Sigmoid colon (tissue), 6 donors: ENCODE measurements at regions not wholly inside any gene's neighbourhood (a gene's known extent, or its start where the extent isn't known, plus 50 kb on each side); places are given as distances from the start of the nearest gene placed in this dataset.

Experiments used
- DNase-seq: peaks from one replicate; pipeline ENCODE4 v3.0.0-alpha.2; 2019
- H3K27ac ChIP-seq, 4 donors: fragments of 200-600 bp; sonication (generic); one replicate each; pipeline ENCODE4 v1.5.1; 2016 to 2019; ENCODE audit warnings: mild to moderate bottlenecking in 1 of 4
- H3K27me3 ChIP-seq, 3 donors: fragments of 200-600 bp; sonication (generic); one replicate each; pipeline ENCODE4 v1.5.1; 2019; ENCODE audit warnings: mild to moderate bottlenecking in 1 of 3
- H3K36me3 ChIP-seq, 4 donors: fragments of 200-600 bp; sonication (generic); one replicate each; pipeline ENCODE4 v1.5.1; 2016 to 2019
- H3K4me1 ChIP-seq, 4 donors: fragments of 200-600 bp; sonication (generic); one replicate each; pipeline ENCODE4 v1.5.1; 2017 to 2019
- H3K4me3 ChIP-seq, 4 donors: fragments of 200-600 bp; sonication (generic); one replicate each; pipeline ENCODE4 v1.5.1; 2017 to 2019; ENCODE audit warnings: mild to moderate bottlenecking in 2 of 4, moderate library complexity in 1 of 4
- H3K9me3 ChIP-seq, 4 donors: fragments of 200-600 bp in 3 of 4; sonication (generic) in 3 of 4; one replicate each; pipeline versions ENCODE4 v1.5.1 to v1.6.1; 2013 to 2019
- EP300 ChIP-seq, 4 donors: sonication (generic); formaldehyde crosslinking; IDR thresholded peaks; one replicate each; pipeline ENCODE4 v1.6.1; 2017; ENCODE audit warnings: antibody characterized with exemption in 4 of 4
- POLR2A ChIP-seq, 2 donors: fragments of 450-650 bp; IDR thresholded peaks; one replicate each; pipeline ENCODE4 v1.6.1; 2016; ENCODE audit warnings: antibody characterized with exemption in 2 of 2, mild to moderate bottlenecking in 2 of 2, moderate library complexity in 2 of 2
- POLR2AphosphoS5 ChIP-seq, 4 donors: sonication (generic); formaldehyde crosslinking; IDR thresholded peaks; one replicate each; pipeline ENCODE4 v1.6.1; 2017; ENCODE audit warnings: antibody characterized with exemption in 4 of 4
- whole genome bisulfite sequencing, 2 donors: extraction: QIAGEN DNeasy Blood & Tissue Kit; methylation state at CpG; one replicate each; pipeline ENCODE4 v1.1.7; 2013; 5-methylcytosine and 5-hydroxymethylcytosine counted together
- intact Hi-C: fragments of 100-400 bp; cut with DNase I; formaldehyde crosslinking; loops from one replicate; pipeline ENCODE4 v1.15.1; 2023
- TF ChIP-seq, protein P1 (sequence below), 4 experiments: fragments of 450-650 bp in 3 of 4; fragments of 200-600 bp in 1 of 4; IDR thresholded peaks; one replicate each; pipeline ENCODE4 v1.5.1; 2016 to 2019; ENCODE audit warnings: antibody characterized with exemption in 4 of 4, mild to moderate bottlenecking in 3 of 4, moderate library complexity in 2 of 4
- donor health status: healthy with polysubstance abuse.
- donor health status: healthy.

DNA sequence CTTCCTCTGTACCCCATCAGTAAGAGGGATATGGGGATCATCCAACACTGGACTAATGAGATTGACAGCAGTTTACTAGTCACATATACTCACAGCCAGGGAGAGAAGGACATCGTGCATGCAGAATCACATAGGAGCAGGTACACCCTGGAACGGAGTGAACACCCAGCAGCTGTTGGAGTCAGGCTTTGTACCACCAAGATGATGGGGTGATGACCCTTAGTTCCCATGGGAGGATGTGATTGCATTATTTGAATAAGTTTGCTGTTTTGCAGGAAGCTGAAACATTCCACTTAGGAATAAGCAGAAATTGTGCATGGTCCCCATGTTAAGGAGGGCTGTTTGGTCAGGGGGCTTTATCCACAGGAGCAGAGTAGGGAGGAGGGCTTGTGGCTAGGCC, 482.7 kb upstream of the PDZRN3 start:
- H3K36me3 ChIP-seq = no peaks in the 10 kb centered on the region
- peaks cover 0 to 10% (median 6%) of the 10 kb centered on the region in 4 donors for H3K4me1 ChIP-seq
- WGBS, 2 donors = 80 to 83% methylated on average over 2 of the region's 2 CpGs
- H3K27me3 ChIP-seq = no peaks in the 10 kb centered on the region
- H3K27ac ChIP-seq = no peak overlapping the region
- no peak for DNase-seq
- H3K9me3 ChIP-seq = peaks cover 0 to 2% (median 0%) of the 10 kb centered on the region in 4 donors
- H3K4me3 ChIP-seq = no peak overlapping the region
- TF ChIP-seq EP300 (IDR thresholded peaks at IDR 0.05) (no peak), POLR2AphosphoS5 (IDR thresholded peaks at IDR 0.05) (no peak), POLR2A (IDR thresholded peaks at IDR 0.05) (no peak)
- TF ChIP-seq, protein P1, sequence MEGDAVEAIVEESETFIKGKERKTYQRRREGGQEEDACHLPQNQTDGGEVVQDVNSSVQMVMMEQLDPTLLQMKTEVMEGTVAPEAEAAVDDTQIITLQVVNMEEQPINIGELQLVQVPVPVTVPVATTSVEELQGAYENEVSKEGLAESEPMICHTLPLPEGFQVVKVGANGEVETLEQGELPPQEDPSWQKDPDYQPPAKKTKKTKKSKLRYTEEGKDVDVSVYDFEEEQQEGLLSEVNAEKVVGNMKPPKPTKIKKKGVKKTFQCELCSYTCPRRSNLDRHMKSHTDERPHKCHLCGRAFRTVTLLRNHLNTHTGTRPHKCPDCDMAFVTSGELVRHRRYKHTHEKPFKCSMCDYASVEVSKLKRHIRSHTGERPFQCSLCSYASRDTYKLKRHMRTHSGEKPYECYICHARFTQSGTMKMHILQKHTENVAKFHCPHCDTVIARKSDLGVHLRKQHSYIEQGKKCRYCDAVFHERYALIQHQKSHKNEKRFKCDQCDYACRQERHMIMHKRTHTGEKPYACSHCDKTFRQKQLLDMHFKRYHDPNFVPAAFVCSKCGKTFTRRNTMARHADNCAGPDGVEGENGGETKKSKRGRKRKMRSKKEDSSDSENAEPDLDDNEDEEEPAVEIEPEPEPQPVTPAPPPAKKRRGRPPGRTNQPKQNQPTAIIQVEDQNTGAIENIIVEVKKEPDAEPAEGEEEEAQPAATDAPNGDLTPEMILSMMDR (IDR thresholded peaks at IDR 0.05) = no peak
- intact Hi-C loops = no loop called here

DNA sequence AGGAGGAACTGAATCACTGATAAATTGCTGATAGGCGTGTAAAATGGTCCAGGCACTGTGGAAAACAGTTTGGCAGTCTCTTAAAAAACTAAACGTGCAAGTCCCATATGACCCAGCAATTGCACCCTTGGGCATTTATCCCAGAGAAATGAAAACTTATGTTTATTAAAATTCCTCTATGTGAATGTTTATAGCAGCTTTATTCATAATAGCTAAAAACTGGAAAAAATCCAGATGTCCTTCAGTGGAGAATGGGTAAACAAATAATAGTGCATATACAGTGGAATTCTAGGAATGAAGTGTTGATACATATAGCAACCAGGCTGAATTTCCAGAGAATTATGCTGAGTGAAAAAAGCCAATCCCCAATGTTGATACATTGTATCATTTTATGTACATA, 482.2 kb upstream of the PDZRN3 start:
- H3K4me3 ChIP-seq = no peak overlapping the region
- DNase-seq = no peak
- peaks cover 0 to 2% (median 0%) of the 10 kb centered on the region in 4 donors for H3K9me3 ChIP-seq
- peaks cover 0 to 10% (median 6%) of the 10 kb centered on the region in 4 donors for H3K4me1 ChIP-seq
- H3K36me3 ChIP-seq = no peaks in the 10 kb centered on the region
- no peak overlapping the region for H3K27ac ChIP-seq
- intact Hi-C loops = no loop called here
- no peaks in the 10 kb centered on the region for H3K27me3 ChIP-seq
- 54 to 55% methylated on average over 2 of the region's 2 CpGs for WGBS, 2 donors
- TF ChIP-seq POLR2AphosphoS5 (IDR thresholded peaks at IDR 0.05) (no peak), POLR2A (IDR thresholded peaks at IDR 0.05) (no peak), EP300 (IDR thresholded peaks at IDR 0.05) (no peak)
- TF ChIP-seq, protein P1 (IDR thresholded peaks at IDR 0.05) = no peak

DNA sequence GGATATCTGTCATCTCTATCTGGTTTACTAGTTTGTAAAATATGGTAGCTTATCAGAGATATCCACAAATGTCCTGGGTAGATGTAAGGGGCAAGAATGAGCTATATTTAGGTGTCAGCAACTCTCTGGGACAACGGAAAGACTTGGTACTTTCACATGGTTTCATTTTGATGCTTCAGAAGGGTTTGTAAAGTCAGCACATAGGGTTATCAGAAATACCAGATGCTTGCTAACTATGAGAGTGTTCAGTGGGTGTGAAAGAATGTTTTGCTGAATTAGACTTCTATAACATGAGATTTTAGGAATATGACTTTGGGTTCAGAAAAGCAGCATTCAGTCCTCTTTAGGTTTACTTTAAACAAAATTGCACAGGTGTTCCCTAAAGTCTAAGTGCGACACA, 466.5 kb upstream of the PDZRN3 start:
- Histone ChIP-seq H3K36me3 (no peaks in the 10 kb centered on the region), H3K4me3 (no peak overlapping the region), H3K9me3 (no peaks in the 10 kb centered on the region), H3K4me1 (no peaks in the 10 kb centered on the region), H3K27me3 (no peaks in the 10 kb centered on the region), H3K27ac (no peak overlapping the region)
- 76 to 83% methylated on average over 2 of the region's 2 CpGs for WGBS, 2 donors
- TF ChIP-seq POLR2AphosphoS5 (IDR thresholded peaks at IDR 0.05) = no peak
- TF ChIP-seq POLR2A (IDR thresholded peaks at IDR 0.05) = no peak
- TF ChIP-seq, protein P1 (IDR thresholded peaks at IDR 0.05) = no peak
- no peak for TF ChIP-seq EP300 (IDR thresholded peaks at IDR 0.05)
- intact Hi-C loops = no loop called here
- no peak for DNase-seq

DNA sequence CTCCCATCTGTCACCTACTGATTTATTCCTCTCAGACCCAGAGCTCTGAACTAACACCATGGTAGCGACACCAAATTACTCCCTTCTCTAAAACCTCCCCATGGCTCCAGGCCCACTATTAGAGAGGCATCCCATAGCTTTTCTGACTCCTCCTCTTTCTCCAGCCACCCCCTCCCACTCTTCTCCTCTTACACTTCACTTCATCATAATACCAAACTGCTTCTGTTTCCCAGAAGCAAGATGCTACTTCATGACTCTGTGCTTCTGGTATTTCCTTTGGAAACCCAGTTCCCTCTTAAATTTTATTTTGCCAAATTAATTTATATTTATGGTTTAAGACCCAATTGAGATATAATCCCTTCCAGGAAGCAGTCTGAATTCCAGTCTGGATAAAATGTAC, 465.1 kb upstream of the PDZRN3 start:
- no peaks in the 10 kb centered on the region for H3K27me3 ChIP-seq
- no peaks in the 10 kb centered on the region for H3K4me1 ChIP-seq
- TF ChIP-seq POLR2A (IDR thresholded peaks at IDR 0.05) (no peak), POLR2AphosphoS5 (IDR thresholded peaks at IDR 0.05) (no peak), EP300 (IDR thresholded peaks at IDR 0.05) (no peak)
- TF ChIP-seq, protein P1 (IDR thresholded peaks at IDR 0.05) = no peak
- H3K9me3 ChIP-seq = no peaks in the 10 kb centered on the region
- intact Hi-C loops = no loop called here
- H3K36me3 ChIP-seq = no peaks in the 10 kb centered on the region
- no peak overlapping the region for H3K4me3 ChIP-seq
- no peak for DNase-seq
- no peak overlapping the region for H3K27ac ChIP-seq
- WGBS, 2 donors = 71 to 84% methylated on average over 1 of the region's 1 CpG

DNA sequence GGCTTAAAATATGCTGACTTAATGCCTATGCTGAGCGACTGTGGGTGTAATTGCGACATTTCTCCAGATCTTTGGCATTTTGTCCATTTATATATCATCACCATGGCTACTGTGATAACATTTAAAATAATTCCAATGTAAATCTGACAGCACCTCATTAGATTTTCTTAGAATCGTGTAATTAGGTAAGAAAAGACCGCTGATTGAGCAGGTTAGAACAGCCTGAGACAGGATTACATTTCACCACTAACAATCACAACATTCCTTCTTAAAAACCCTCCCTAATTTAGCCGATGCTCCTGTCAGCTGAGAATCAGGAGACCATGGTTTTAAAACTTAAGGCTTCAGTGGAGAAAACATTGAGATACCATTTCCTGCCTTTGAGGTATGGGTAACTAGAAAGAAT, 455.3 kb upstream of the PDZRN3 start:
- H3K4me3 ChIP-seq = no peak overlapping the region
- no peaks in the 10 kb centered on the region for H3K9me3 ChIP-seq
- no peak for DNase-seq
- intact Hi-C loops = no loop called here
- no peaks in the 10 kb centered on the region for H3K4me1 ChIP-seq
- no peaks in the 10 kb centered on the region for H3K36me3 ChIP-seq
- H3K27me3 ChIP-seq = no peaks in the 10 kb centered on the region
- 82 to 89% methylated on average over 5 of the region's 5 CpGs for WGBS, 2 donors
- no peak overlapping the region for H3K27ac ChIP-seq
- TF ChIP-seq EP300 (IDR thresholded peaks at IDR 0.05) = no peak
- no peak for TF ChIP-seq POLR2A (IDR thresholded peaks at IDR 0.05)
- TF ChIP-seq POLR2AphosphoS5 (IDR thresholded peaks at IDR 0.05) = no peak
- TF ChIP-seq, protein P1 (IDR thresholded peaks at IDR 0.05) = no peak
